Caco-2 (cell line): ENCODE measurements at regions not wholly inside any gene's neighbourhood (a gene's known extent, or its start where the extent isn't known, plus 50 kb on each side); places are given as distances from the start of the nearest gene placed in this dataset.

Experiments used
- BruUV-seq: library from RNA; stranded (reverse); fragments of 400-500 nt; replicated peaks from 2 replicates; lab custom pipeline; 2021; lab: Mats Ljungman, UMichigan
- CTCF ChIA-PET: fragments of 300-600 bp; sonication (Branson Sonifier 250); formaldehyde crosslinking; loops from one replicate; lab custom pipeline; 2022; ENCODE audit warnings: antibody characterized with exemption; lab: Charles Lee
- POLR2A ChIA-PET: fragments of 300-600 bp; sonication (Branson Sonifier 250); formaldehyde crosslinking; loops from one replicate; lab custom pipeline; 2022; ENCODE audit warnings: antibody characterized with exemption; lab: Charles Lee
- DNase-seq, 2 experiments: peaks; one replicate each; pipeline versions ENCODE4 v3.0.0 to v3.0.0-alpha.2; 2020 to 2022
- H3K27me3 ChIP-seq: replicated peaks from 2 replicates; pipeline ENCODE4 v1.6.0; 2011; ENCODE audit warnings: low read length; ENCODE audit not compliant: control insufficient read depth, insufficient read depth
- H3K36me3 ChIP-seq: 2 replicates; pipeline ENCODE4 v1.5.1; 2011; ENCODE audit warnings: low read length; ENCODE audit not compliant: control insufficient read depth, insufficient read depth
- H3K4me1 ChIP-seq: fragments of 250-450 bp; sonication (Bioruptor Pico); 2 replicates; pipeline ENCODE4 v1.5.1; 2020; ENCODE audit warnings: mild to moderate bottlenecking
- H3K4me3 ChIP-seq: 2 replicates; pipeline ENCODE4 v1.5.1; 2011; ENCODE audit warnings: low read depth, mild to moderate bottlenecking, control low read depth, low read length
- H3K9me3 ChIP-seq: fragments of 250-450 bp; sonication (Bioruptor Pico); 2 replicates; pipeline ENCODE4 v1.5.1; 2020; ENCODE audit warnings: mild to moderate bottlenecking, moderate library complexity
- H3K27ac Mint-ChIP-seq: one replicate; pipeline ENCODE4 v1.8.0; 2022; ENCODE audit warnings: mixed read lengths; ENCODE audit not compliant: unreplicated experiment
- H3K27me3 Mint-ChIP-seq: one replicate; pipeline ENCODE4 v1.8.0; 2022; ENCODE audit warnings: mixed read lengths; ENCODE audit not compliant: insufficient read depth, unreplicated experiment
- H3K36me3 Mint-ChIP-seq: one replicate; pipeline ENCODE4 v1.8.0; 2022; ENCODE audit warnings: mild to moderate bottlenecking, mixed read lengths; ENCODE audit not compliant: insufficient read depth, unreplicated experiment
- H3K4me1 Mint-ChIP-seq: one replicate; pipeline ENCODE4 v1.8.0; 2022; ENCODE audit warnings: low read depth, mixed read lengths; ENCODE audit not compliant: unreplicated experiment
- H3K4me3 Mint-ChIP-seq: one replicate; pipeline ENCODE4 v1.8.0; 2022; ENCODE audit warnings: mild to moderate bottlenecking, moderate library complexity, mixed read lengths; ENCODE audit not compliant: unreplicated experiment
- H3K9me3 Mint-ChIP-seq: one replicate; pipeline ENCODE4 v1.8.0; 2022; ENCODE audit warnings: mixed read lengths; ENCODE audit not compliant: unreplicated experiment
- intact Hi-C: fragments of 100-400 bp; cut with micrococcal nuclease; formaldehyde crosslinking; loops from one replicate; pipeline ENCODE4 v1.10.0; 2022; ENCODE audit not compliant: unreplicated experiment
- TF ChIP-seq, protein P1 (sequence below), 2 experiments: fragments of 200-600 bp in 1 of 2; IDR thresholded peaks; 1 replicate in 1 of 2; 2 replicates in 1 of 2; pipeline versions ENCODE4 v1.5.1 to v1.8.0; 2011 to 2022; ENCODE audit warnings: antibody characterized with exemption in 1 of 2, control low read depth in 1 of 2, inconsistent platforms in 1 of 2, low read depth in 1 of 2, low read length in 1 of 2, mild to moderate bottlenecking in 1 of 2, moderate library complexity in 1 of 2; ENCODE audit not compliant: insufficient read depth in 1 of 2, severe bottlenecking in 1 of 2, unreplicated experiment in 1 of 2

DNA sequence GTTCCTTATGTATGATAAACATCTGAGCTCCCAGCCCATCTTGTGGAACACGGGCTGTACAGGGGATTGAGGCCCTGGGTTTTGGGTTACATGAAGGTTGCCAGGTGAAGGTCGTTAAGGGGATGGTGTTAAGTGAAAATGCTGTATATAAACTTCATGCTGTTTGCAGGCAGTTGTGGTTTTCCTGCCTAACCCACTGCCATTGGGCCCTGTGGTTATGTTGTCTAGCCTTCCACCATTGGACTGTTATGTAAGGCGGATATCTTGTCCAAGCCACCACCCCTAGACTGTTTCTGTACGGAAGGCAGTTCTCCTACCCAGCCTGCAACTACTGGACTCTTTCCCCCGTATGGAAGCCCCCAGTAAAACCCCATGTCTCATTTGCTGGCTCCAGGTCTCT is 246.1 kb downstream of the KIF4B start:
- no peak overlapping the region for H3K27ac Mint-ChIP-seq
- no peaks in the 10 kb centered on the region for H3K27me3 ChIP-seq
- H3K9me3 Mint-ChIP-seq, result no peaks in the 10 kb centered on the region
- no peak for DNase-seq
- no peaks in the 10 kb centered on the region for H3K9me3 ChIP-seq
- no peak overlapping the region for H3K4me3 Mint-ChIP-seq
- TF ChIP-seq, protein P1, sequence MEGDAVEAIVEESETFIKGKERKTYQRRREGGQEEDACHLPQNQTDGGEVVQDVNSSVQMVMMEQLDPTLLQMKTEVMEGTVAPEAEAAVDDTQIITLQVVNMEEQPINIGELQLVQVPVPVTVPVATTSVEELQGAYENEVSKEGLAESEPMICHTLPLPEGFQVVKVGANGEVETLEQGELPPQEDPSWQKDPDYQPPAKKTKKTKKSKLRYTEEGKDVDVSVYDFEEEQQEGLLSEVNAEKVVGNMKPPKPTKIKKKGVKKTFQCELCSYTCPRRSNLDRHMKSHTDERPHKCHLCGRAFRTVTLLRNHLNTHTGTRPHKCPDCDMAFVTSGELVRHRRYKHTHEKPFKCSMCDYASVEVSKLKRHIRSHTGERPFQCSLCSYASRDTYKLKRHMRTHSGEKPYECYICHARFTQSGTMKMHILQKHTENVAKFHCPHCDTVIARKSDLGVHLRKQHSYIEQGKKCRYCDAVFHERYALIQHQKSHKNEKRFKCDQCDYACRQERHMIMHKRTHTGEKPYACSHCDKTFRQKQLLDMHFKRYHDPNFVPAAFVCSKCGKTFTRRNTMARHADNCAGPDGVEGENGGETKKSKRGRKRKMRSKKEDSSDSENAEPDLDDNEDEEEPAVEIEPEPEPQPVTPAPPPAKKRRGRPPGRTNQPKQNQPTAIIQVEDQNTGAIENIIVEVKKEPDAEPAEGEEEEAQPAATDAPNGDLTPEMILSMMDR (IDR thresholded peaks at IDR 0.05; ENCODE audit: insufficient read depth in 1 of 2, low read depth in 1 of 2, low read length in 1 of 2, severe bottlenecking in 1 of 2, unreplicated experiment in 1 of 2), result no peak
- no peaks in the 10 kb centered on the region for H3K4me1 Mint-ChIP-seq
- no TSS peak for BruUV-seq
- POLR2A ChIA-PET, result no interaction called here
- intact Hi-C loops, result no loop called here
- no peaks in the 10 kb centered on the region for H3K36me3 Mint-ChIP-seq
- H3K4me1 ChIP-seq, result no peaks in the 10 kb centered on the region
- H3K4me3 ChIP-seq, result no peak overlapping the region
- H3K27me3 Mint-ChIP-seq, result peaks cover 3% of the 10 kb centered on the region
- no peaks in the 10 kb centered on the region for H3K36me3 ChIP-seq
- CTCF ChIA-PET, result no interaction called here

- H3K4me1 Mint-ChIP-seq, result no peaks in the 10 kb centered on the region
- DNase-seq, result peak; percentile 18 to 42
- H3K27me3 Mint-ChIP-seq, result peaks cover 3% of the 10 kb centered on the region
- Histone ChIP-seq H3K4me3 (no peak overlapping the region), H3K9me3 (no peaks in the 10 kb centered on the region), H3K4me1 (no peaks in the 10 kb centered on the region), H3K36me3 (no peaks in the 10 kb centered on the region), H3K27me3 (no peaks in the 10 kb centered on the region)
- TF ChIP-seq, protein P1 (IDR thresholded peaks at IDR 0.05; ENCODE audit: insufficient read depth in 1 of 2, low read depth in 1 of 2, low read length in 1 of 2, severe bottlenecking in 1 of 2, unreplicated experiment in 1 of 2), result peak in 1 of 2 experiments; percentile 28
- CTCF ChIA-PET, result interaction anchor here (0.6 to 1.0 kb wide), 2 partner anchors 10 to 121 kb away, joined by 3 read pairs; no protein-coding TSS in a partner anchor
- BruUV-seq, result no TSS peak
- intact Hi-C loops, result loop anchor here (1.0 kb wide), 1 partner anchor 121 kb away; no protein-coding TSS in a partner anchor
- no peak overlapping the region for H3K27ac Mint-ChIP-seq
- POLR2A ChIA-PET, result no interaction called here
- H3K36me3 Mint-ChIP-seq, result no peaks in the 10 kb centered on the region
- no peaks in the 10 kb centered on the region for H3K9me3 Mint-ChIP-seq
- H3K4me3 Mint-ChIP-seq, result no peak overlapping the region
These were observed 247.2 kb downstream of the KIF4B start for GRCh38 chr5:155260798-155261197.

GRCh38 chr5:155263381-155263780 is 249.8 kb downstream of the KIF4B start:
- no TSS peak for BruUV-seq
- intact Hi-C loops, result no loop called here
- TF ChIP-seq, protein P1 (IDR thresholded peaks at IDR 0.05; ENCODE audit: insufficient read depth in 1 of 2, low read depth in 1 of 2, low read length in 1 of 2, severe bottlenecking in 1 of 2, unreplicated experiment in 1 of 2), result no peak

More at GRCh38 chr5:155263381-155263780, 249.8 kb downstream of the KIF4B start:
- Mint-ChIP-seq H3K4me1 (no peaks in the 10 kb centered on the region), H3K27ac (no peak overlapping the region), H3K36me3 (no peaks in the 10 kb centered on the region), H3K9me3 (no peaks in the 10 kb centered on the region), H3K4me3 (no peak overlapping the region), H3K27me3 (no peaks in the 10 kb centered on the region)
- ChIA-PET POLR2A (no interaction called here), CTCF (no interaction called here)
- H3K4me3 ChIP-seq, result no peak overlapping the region
- H3K36me3 ChIP-seq, result no peaks in the 10 kb centered on the region
- DNase-seq, result no peak
- no peaks in the 10 kb centered on the region for H3K9me3 ChIP-seq
- no peaks in the 10 kb centered on the region for H3K4me1 ChIP-seq
- H3K27me3 ChIP-seq, result no peaks in the 10 kb centered on the region
